ENCODE measurements at regions not wholly inside any gene's neighbourhood (a gene's known extent, or its start where the extent isn't known, plus 50 kb on each side); places are given as distances from the start of the nearest gene placed in this dataset.

GRCh38 chr5:168165221-168165914, 126.1 kb upstream of the WWC1 start:
- no peak for DNase-seq

- no peak for DNase-seq
These were observed 125.5 kb upstream of the WWC1 start for GRCh38 chr5:168165977-168166376.

GRCh38 chr5:168167338-168167737, 124.1 kb upstream of the WWC1 start:
- no peak for DNase-seq

- DNase-seq, result no peak
These were observed 122.3 kb upstream of the WWC1 start for GRCh38 chr5:168168978-168169698.

- DNase-seq, result no peak
These were observed 121.7 kb upstream of the WWC1 start for GRCh38 chr5:168169791-168170190.

- DNase-seq, result no peak
These were observed 119.3 kb upstream of the WWC1 start for GRCh38 chr5:168171901-168172759.

- DNase-seq, result no peak
These were observed 118.7 kb upstream of the WWC1 start for GRCh38 chr5:168172760-168173223.

GRCh38 chr5:168174376-168174775, 117.1 kb upstream of the WWC1 start:
- DNase-seq, result no peak

- DNase-seq, result no peak
These were observed 115.2 kb upstream of the WWC1 start for GRCh38 chr5:168176251-168176650.

- DNase-seq, result no peak
These were observed 114.5 kb upstream of the WWC1 start for GRCh38 chr5:168176941-168177340.

GRCh38 chr5:168177831-168178450, 113.5 kb upstream of the WWC1 start:
- no peak for DNase-seq

GRCh38 chr5:168179192-168179593, 112.3 kb upstream of the WWC1 start:
- DNase-seq, result no peak

- DNase-seq, result no peak
These were observed 109.2 kb upstream of the WWC1 start for GRCh38 chr5:168182269-168182668.

- no peak for DNase-seq
These were observed 107.3 kb upstream of the WWC1 start for GRCh38 chr5:168184103-168184502.

- no peak for DNase-seq
These were observed 105.0 kb upstream of the WWC1 start for GRCh38 chr5:168186289-168187074.

GRCh38 chr5:168187614-168188013, 103.8 kb upstream of the WWC1 start:
- no peak for DNase-seq

GRCh38 chr5:168188182-168188581, 103.3 kb upstream of the WWC1 start:
- DNase-seq, result no peak

- no peak for DNase-seq
These were observed 99.3 kb upstream of the WWC1 start for GRCh38 chr5:168192120-168192519.

- DNase-seq, result no peak
These were observed 97.8 kb upstream of the WWC1 start for GRCh38 chr5:168193493-168194250.

- DNase-seq, result no peak
These were observed 96.3 kb upstream of the WWC1 start for GRCh38 chr5:168195110-168195509.

- DNase-seq, result no peak
These were observed 93.1 kb upstream of the WWC1 start for GRCh38 chr5:168198359-168198758.
